ENCODE measurements at regions not wholly inside any gene's neighbourhood (a gene's known extent, or its start where the extent isn't known, plus 50 kb on each side); places are given as distances from the start of the nearest gene placed in this dataset.

DNA sequence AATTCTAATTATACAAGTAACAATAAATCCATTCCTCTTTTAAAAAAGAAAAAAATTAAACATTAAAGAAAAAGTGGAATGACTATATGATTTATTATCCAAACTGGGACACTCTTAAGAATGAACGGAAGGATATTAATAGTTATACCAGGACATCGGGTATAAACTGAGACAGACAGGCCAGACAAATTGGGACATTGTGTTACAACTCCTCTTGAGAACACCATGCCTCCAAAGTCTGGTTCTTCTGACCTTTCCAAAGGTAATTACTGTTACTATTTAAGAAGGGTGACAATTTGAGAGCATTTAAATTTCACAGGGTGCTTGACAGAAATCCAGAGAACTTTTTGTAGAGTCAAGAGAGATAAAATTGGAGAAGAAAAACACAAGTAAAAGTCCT lies 132.1 kb upstream of the MARCHF11 start:
- TF ChIP-seq POLR2A (IDR thresholded peaks at IDR 0.05) = no peak
- TF ChIP-seq, protein P1, sequence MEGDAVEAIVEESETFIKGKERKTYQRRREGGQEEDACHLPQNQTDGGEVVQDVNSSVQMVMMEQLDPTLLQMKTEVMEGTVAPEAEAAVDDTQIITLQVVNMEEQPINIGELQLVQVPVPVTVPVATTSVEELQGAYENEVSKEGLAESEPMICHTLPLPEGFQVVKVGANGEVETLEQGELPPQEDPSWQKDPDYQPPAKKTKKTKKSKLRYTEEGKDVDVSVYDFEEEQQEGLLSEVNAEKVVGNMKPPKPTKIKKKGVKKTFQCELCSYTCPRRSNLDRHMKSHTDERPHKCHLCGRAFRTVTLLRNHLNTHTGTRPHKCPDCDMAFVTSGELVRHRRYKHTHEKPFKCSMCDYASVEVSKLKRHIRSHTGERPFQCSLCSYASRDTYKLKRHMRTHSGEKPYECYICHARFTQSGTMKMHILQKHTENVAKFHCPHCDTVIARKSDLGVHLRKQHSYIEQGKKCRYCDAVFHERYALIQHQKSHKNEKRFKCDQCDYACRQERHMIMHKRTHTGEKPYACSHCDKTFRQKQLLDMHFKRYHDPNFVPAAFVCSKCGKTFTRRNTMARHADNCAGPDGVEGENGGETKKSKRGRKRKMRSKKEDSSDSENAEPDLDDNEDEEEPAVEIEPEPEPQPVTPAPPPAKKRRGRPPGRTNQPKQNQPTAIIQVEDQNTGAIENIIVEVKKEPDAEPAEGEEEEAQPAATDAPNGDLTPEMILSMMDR (IDR thresholded peaks at IDR 0.05) = no peak
